DMS153 treated with DMSO at 0.1 percent for 48 hours (cell line): ENCODE measurements at regions not wholly inside any gene's neighbourhood (a gene's known extent, or its start where the extent isn't known, plus 50 kb on each side); places are given as distances from the start of the nearest gene placed in this dataset.

Experiments used
- DNase-seq: peaks from one replicate; lab custom pipeline; 2025; ENCODE audit not compliant: unreplicated experiment; lab: John Stamatoyannopoulos, UW

DNA sequence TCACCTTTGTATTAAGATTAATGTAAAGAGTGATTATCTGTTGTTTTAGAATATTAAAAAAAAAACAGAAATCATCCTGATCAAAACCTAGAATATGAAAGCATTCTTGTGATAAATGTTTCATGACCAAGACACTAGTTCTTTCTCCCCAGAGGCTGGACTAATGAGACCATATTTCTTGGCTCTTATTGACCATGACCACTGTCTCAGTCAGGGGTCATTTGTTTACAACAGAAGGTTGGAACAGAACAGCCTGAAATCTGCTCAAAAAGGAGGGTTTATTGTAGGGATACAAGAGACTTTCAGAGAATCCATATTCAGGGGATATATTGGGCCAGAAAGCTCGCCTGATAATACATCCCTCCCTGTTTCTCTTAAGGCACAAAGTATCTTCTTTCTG lies 87.7 kb downstream of the TMEM30B start:
- no peak for DNase-seq

GRCh38 chr14:61192989-61193388 lies 88.1 kb downstream of the TMEM30B start:
- no peak for DNase-seq

GRCh38 chr14:61191733-61192132 lies 89.4 kb downstream of the TMEM30B start:
- no peak for DNase-seq

DNA sequence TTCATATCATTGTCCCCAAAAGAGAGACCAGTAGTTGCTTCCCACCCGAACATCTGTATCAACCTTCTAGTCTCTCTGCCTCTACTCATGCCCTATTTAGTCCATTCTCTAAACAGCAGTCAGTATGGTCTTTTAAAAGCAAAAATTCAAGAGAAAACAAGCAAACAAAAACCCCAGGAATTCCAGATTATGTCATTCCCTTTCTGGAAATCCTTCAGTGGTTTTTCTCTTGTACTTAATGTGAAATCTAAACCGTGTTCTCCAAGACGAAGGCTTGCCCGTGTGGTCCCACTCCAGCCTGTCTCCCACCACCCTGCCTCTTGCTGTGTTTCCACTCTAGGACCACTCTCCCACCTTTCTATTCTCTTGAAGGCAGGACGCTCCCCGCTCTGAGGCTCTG lies 90.8 kb downstream of the TMEM30B start:
- DNase-seq: no peak

- DNase-seq: no peak
Measured at GRCh38 chr14:61188978-61189808, 91.9 kb downstream of the TMEM30B start.

DNA sequence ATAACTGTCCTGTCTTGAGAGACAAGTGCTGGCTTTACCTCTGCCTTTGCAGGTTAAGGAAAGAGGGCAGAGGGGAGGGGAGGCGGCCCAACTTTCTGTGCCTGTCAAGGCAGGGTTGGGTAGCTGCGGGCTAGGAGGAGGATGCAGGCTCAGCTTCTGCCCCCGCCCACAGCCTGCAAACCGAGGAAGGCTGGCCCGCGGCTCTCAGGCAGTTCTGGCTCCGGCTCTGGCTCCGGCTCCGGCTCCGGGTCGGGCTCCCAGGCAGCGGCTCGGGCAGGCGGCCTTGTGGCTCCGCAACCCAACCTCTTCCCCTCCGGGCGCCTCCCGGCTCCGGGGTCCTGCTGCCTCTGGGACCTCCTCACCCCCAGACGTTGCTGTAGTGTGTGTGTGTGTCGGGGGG lies 92.9 kb downstream of the TMEM30B start:
- no peak for DNase-seq

DNA sequence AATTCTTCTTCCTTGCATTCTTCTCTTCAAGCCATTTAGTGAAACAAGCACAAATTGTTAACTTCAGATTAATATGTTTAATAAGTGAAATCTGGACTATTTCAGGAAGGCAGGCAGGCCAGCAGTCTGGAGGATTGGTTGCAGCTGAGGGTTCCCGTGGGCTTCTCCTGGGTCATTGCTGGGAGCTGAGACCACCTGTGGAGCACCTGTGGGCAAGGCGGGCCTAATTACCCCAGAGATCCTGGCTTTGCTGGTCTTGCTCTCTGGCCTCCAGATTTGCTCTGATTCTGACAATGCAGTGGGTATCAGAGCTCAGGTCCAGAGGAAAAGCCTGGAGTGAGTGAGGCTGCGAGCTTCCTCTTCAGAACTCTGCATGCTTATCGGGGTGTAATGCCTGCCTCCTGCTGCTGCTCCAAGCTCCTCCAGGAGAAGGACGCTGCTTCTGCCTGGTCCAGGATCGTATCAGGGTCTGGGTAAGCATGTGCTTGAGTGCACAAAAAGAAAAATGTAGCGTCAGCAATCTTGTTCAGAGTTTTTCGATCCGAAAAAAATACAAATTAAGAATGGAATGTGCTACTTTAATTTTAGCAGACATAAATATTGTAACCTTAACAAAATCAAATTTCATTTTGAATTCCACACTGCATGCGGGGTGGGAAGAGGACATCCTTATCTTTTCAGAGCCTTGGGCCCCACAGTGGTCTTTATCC lies 93.8 kb downstream of the TMEM30B start:
- DNase-seq: no peak

DNA sequence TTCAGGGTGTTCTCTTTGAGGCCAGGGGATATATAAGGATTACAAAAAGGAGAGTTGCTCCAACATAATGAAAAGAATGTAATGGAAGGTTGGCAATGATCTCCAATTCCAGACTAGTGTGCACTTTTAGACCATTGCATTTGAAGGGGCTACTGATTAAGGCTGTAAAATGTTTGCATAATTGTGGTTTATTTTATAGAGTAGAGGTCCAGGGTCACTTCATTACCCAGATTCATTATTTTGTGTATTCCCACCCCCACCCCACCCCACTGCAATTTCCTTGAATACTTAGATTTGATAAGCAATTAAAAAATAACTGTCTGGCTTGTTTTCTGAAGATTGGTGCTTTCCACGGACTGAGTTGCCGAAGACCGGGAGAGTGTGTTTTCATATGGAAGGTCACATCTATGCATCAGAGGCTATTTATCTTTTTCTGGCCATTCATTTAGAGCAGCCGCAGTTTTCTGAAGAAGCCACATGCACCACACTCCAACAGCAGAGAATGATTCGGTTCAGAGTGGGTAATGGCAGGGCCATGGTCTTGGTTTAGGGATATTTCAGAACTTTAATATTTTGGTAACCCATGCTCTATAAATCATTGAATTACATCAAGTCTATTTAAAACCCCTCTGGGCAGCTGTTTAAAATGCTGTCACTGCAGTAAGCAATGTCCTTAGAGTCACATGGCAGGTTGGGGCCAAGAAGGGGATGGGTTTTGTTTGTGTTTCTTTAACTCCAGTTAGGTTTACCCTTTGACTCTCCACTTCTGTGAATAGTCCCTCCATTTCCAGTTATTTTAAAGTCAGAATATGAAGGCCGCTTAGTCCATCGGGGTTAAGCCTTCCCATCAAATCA lies 94.6 kb downstream of the TMEM30B start:
- no peak for DNase-seq

GRCh38 chr14:61185534-61185933 lies 95.6 kb downstream of the TMEM30B start:
- no peak for DNase-seq

- DNase-seq: no peak
Measured at GRCh38 chr14:61184112-61184511, 97.0 kb downstream of the TMEM30B start.

DNA sequence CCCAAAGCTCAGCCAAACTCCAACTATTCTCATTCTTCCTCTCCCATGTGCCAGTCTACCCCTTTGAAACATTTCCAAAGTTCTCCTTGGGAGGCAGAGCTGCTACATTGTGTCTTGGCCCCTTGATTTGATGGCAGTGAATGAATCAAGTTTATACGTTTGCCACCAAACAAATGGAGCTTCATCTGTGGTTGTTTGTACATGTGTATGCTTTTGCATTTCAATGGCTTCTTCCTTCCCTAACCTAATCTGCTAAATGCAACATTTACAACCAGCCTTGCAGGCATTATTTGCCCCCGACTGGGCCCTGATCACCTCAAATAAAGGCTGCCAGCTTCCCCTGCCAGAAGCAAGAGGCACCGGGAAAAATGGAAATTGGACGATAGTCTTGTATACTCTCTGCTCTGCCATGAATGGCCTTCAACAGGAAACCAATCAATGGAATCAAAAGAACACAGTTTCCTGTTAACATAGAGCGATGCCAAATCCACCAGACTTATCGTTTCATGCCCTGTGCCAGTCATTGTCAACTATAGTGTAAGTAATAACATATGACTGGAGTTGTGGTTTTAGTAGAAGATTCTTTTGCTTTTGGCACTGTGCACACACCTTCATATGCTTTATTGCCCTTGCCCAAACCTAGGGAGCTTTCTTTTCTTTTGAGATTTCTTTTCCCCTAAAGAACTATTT lies 97.8 kb downstream of the TMEM30B start:
- DNase-seq: peak; percentile 66

- DNase-seq: no peak
Measured at GRCh38 chr14:61179796-61180398, 101.2 kb downstream of the TMEM30B start.

GRCh38 chr14:61179061-61179690 lies 102.0 kb downstream of the TMEM30B start:
- no peak for DNase-seq

DNA sequence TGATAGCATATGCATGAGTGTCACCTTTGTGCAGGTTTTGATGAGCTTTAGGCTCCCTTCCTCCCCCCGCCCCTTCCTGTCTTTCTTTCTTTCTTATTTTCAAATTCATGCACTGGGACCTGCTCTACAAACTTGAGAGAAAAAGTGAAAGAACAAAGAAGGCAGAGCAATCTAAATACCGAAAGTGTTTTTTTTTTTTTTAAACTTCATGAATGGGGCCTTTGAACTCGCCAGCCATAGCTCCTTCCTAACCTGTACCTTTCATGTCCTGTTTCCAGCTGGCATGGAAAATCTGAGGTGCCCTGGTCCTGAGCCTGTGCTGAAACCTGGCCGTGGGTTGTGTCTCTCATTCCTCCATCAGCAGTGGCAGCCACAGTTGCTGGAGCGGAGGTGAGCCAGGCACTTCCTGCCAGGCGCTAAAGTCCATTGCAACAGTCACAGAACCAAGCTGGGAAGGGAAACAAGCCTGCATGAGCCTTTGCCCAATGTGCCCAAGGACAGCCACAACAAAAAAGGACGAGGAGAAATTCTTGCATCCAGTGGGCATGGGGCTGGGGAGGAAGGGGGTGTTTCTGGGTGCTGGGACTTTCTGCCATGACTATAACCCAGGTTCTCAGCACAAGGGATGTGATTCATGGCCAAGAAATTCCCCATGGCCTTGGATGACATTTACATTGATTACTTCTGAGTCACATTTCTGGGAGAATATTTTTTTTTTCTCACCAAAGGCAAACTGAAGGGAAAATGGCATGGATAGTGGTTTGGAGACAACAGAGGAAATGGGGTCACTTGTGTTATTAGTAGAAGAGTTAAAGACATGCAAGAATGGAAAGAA lies 102.7 kb downstream of the TMEM30B start:
- no peak for DNase-seq

- no peak for DNase-seq
Measured at GRCh38 chr14:61177279-61178225, 103.6 kb downstream of the TMEM30B start.

DNA sequence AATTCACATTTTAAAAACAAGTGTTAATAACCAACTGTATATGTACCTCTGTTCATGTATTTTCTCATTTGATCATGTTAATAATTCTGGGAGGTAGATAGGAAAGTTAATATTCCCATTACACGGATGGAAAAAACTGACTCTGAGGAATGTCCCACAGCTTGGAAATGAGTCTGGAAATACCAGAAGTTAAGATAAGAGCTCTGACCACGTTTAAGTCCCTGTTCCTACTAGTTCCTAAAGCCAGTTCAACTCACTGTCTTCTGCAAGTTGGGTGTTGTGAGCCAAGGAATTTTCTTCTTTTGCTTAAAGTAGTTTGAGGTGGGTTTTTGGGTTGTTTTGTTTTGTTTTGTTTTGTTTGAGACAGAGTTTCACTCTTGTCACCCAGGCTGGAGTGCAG lies 104.5 kb downstream of the TMEM30B start:
- no peak for DNase-seq

- DNase-seq: no peak
Measured at GRCh38 chr14:61174987-61175386, 106.2 kb downstream of the TMEM30B start.

DNA sequence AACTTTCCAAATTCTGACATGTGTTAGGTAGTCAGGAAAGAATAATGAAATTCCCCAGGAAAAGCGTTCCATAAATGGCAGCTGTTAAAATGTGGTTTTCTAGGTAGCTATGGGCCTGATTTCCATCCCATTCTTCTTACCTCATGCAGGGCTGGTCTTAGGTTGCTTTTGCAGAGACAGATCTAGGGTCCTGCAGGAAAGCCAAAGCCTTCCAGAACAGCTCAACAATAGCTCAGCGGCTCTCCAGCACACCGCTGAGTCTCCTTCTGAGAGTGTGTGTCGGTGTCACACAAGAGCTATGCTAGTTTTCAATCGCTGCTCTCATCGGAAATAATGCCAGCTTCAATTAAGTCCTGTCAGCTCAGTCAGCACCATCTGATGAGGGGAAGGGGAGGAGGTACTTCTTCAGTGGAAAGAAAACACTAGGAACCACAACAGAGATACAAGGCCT lies 106.7 kb downstream of the TMEM30B start:
- DNase-seq: no peak
